Naive thymus-derived CD8-positive, alpha-beta T cell (primary cell): ENCODE measurements at regions not wholly inside any gene's neighbourhood (a gene's known extent, or its start where the extent isn't known, plus 50 kb on each side); places are given as distances from the start of the nearest gene placed in this dataset.
"Not testable (repeated sequence)": the region's sequence is repeated elsewhere in the genome, so short reads cannot be mapped to it uniquely, and the experiment has no call there.

Experiments
- ATAC-seq, 2 donors: fragments of 150-1000 bp; cut with Tn5 transposase in 1 of 2; sonication (Bioruptor Pico), chemical (Tn5 transposase) in 1 of 2; 1 replicate in 1 of 2; 2 replicates in 1 of 2; pipeline ENCODE4 v1.10.0; 2021; ENCODE audit warnings: mild to moderate bottlenecking in 2 of 2, moderate library complexity in 2 of 2
- POLR2A ChIA-PET: fragments of 350-600 bp; sonication (Branson Sonifier 250); formaldehyde crosslinking; loops from one replicate; lab custom pipeline; 2021; ENCODE audit warnings: antibody characterized with exemption; lab: Charles Lee
- DNase-seq, 10 donors: peaks; one replicate each; pipeline versions ENCODE4 v3.0.0 to v3.0.0-alpha.2; 2020 to 2022
- H3K27ac Mint-ChIP-seq, 10 donors: one replicate each; pipeline ENCODE4 v1.8.0; 2020 to 2022; ENCODE audit warnings: mild to moderate bottlenecking in 10 of 10, mixed read lengths in 10 of 10, moderate library complexity in 4 of 10, inconsistent platforms in 1 of 10
- H3K27me3 Mint-ChIP-seq, 5 donors: one replicate each; pipeline ENCODE4 v1.8.0; 2021 to 2022; ENCODE audit warnings: mixed read lengths in 5 of 5
- H3K36me3 Mint-ChIP-seq, 3 donors: one replicate each; pipeline ENCODE4 v1.8.0; 2020 to 2022; ENCODE audit warnings: mixed read lengths in 3 of 3, mild to moderate bottlenecking in 2 of 3, inconsistent platforms in 1 of 3
- H3K4me1 Mint-ChIP-seq, 4 donors: one replicate each; pipeline ENCODE4 v1.8.0; 2021 to 2022; ENCODE audit warnings: mixed read lengths in 4 of 4
- H3K4me3 Mint-ChIP-seq, 10 donors: one replicate each; pipeline ENCODE4 v1.8.0; 2020 to 2022; ENCODE audit warnings: mild to moderate bottlenecking in 10 of 10, mixed read lengths in 10 of 10, moderate library complexity in 6 of 10, inconsistent platforms in 1 of 10
- H3K9me3 Mint-ChIP-seq, 9 donors: one replicate each; pipeline ENCODE4 v1.8.0; 2020 to 2022; ENCODE audit warnings: mixed read lengths in 9 of 9, mild to moderate bottlenecking in 3 of 9, inconsistent platforms in 1 of 9, moderate library complexity in 1 of 9

GRCh38 chrX:131845771-131846170 lies 177.3 kb upstream of the STK26 start:
- DNase-seq (no peak), ATAC-seq (no peak)
- no peaks in the 10 kb centered on the region for H3K9me3 Mint-ChIP-seq
- no peak overlapping the region for H3K4me3 Mint-ChIP-seq
- H3K36me3 Mint-ChIP-seq, result no peaks in the 10 kb centered on the region
- no peaks in the 10 kb centered on the region for H3K27me3 Mint-ChIP-seq
- POLR2A ChIA-PET, result no interaction called here
- no peak overlapping the region for H3K27ac Mint-ChIP-seq
- peaks cover 0 to 4% (median 1%) of the 10 kb centered on the region in 4 donors for H3K4me1 Mint-ChIP-seq

DNA sequence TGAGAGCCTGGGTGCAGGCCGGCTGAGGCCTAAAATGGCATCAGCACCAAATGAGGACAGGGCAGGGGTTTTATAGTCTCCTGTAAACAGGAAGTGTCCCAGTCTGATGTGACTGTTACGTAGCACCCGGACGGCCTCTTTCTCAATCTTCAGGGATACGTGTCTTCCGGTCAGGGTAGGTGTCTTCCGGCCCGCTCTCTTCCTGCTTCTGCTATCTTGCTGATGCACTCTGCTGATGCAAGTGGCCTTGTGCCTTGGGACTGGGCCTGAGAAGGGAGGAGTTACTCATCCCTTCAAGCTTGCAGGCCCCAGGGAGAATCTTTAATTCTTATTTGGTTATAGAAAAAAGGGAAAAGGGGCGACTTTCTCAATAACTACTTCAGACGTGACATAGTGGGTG lies 172.1 kb upstream of the STK26 start:
- H3K4me3 Mint-ChIP-seq, H3K9me3 Mint-ChIP-seq, POLR2A ChIA-PET, H3K4me1 Mint-ChIP-seq, DNase-seq, H3K27me3 Mint-ChIP-seq, H3K36me3 Mint-ChIP-seq, ATAC-seq: not testable (repeated sequence)
- H3K27ac Mint-ChIP-seq, result peak overlapping the region in 1 of 10 donors; percentile 67

DNA sequence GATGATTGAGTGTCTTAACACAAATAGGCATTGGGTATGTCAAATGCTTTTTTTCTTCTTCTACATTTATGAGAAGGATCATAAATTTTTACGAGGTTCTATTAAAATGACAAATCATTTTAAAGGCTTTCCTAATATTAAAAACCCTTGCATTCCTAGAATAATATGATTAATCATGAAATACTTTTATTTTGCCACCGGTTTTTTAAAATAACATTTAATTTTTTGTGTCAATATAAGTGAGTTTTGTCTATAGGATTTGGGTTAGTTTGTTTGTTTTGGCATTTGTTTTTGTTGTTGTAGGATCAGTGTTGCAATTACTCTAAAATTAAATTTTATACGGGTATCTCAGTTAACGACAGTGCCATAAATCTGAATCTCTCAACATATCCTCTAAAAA lies 169.7 kb upstream of the STK26 start:
- POLR2A ChIA-PET, result no interaction called here
- Mint-ChIP-seq H3K27ac (no peak overlapping the region), H3K9me3 (no peaks in the 10 kb centered on the region)

DNA sequence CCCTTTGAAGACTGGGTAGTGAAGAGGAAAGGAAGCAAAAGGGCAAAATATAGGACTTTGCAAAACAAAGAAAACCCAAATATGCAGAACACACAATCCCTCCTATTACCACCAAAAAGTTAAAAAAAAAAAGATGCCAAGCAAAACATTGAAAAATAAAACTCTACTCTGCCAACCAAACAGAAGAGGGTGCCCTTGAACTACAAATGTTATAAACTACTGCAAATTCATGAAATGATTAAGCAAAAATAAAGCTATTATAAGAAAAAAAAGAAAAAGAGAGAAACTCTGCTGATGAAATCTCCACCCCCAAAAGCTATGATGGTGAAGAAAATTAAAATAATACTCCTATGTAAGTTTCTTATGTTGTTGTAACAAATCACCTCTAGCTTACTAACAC lies 168.5 kb upstream of the STK26 start:
- DNase-seq, result peak in 3 of 10 donors; percentile 29 to 47 (median 41)
- no peak overlapping the region for H3K4me3 Mint-ChIP-seq
- ATAC-seq, result no peak
- H3K4me1 Mint-ChIP-seq, result peaks cover 0 to 2% (median 0%) of the 10 kb centered on the region in 4 donors
- H3K27me3 Mint-ChIP-seq, result no peaks in the 10 kb centered on the region
- H3K9me3 Mint-ChIP-seq, result no peaks in the 10 kb centered on the region
- H3K36me3 Mint-ChIP-seq, result no peaks in the 10 kb centered on the region
- H3K27ac Mint-ChIP-seq, result no peak overlapping the region
- POLR2A ChIA-PET, result interaction anchor here (0.7 to 1.3 kb wide), 3 partner anchors 131 to 608 kb away, joined by 3 to 4 read pairs (median 3); partner anchors contain the start of gene STK26

More for the DNA sequence above, 169.7 kb upstream of the STK26 start:
- H3K4me3 Mint-ChIP-seq, result no peak overlapping the region
- DNase-seq, result no peak
- H3K27me3 Mint-ChIP-seq, result no peaks in the 10 kb centered on the region
- H3K36me3 Mint-ChIP-seq, result no peaks in the 10 kb centered on the region
- H3K4me1 Mint-ChIP-seq, result peaks cover 0 to 2% (median 0%) of the 10 kb centered on the region in 4 donors
- ATAC-seq, result no peak

GRCh38 chrX:131861088-131861787 lies 161.9 kb upstream of the STK26 start:
- DNase-seq (no peak), ATAC-seq (no peak)
- Mint-ChIP-seq H3K9me3 (no peaks in the 10 kb centered on the region), H3K27me3 (no peaks in the 10 kb centered on the region), H3K27ac (no peak overlapping the region), H3K36me3 (no peaks in the 10 kb centered on the region), H3K4me3 (no peak overlapping the region), H3K4me1 (no peaks in the 10 kb centered on the region)
- POLR2A ChIA-PET, result interaction anchor here (0.6 kb wide), 1 partner anchor 117 kb away, joined by 3 read pairs; no protein-coding TSS in a partner anchor

GRCh38 chrX:131862321-131862720 lies 160.8 kb upstream of the STK26 start:
- Mint-ChIP-seq H3K9me3 (no peaks in the 10 kb centered on the region), H3K36me3 (no peaks in the 10 kb centered on the region), H3K27me3 (no peaks in the 10 kb centered on the region), H3K4me3 (no peak overlapping the region), H3K4me1 (no peaks in the 10 kb centered on the region), H3K27ac (no peak overlapping the region)
- POLR2A ChIA-PET, result no interaction called here
- ATAC-seq (no peak), DNase-seq (no peak)

GRCh38 chrX:131869182-131869581 lies 153.9 kb upstream of the STK26 start:
- ATAC-seq (no peak), DNase-seq (no peak)
- no peaks in the 10 kb centered on the region for H3K4me1 Mint-ChIP-seq
- H3K36me3 Mint-ChIP-seq, result no peaks in the 10 kb centered on the region
- no peak overlapping the region for H3K4me3 Mint-ChIP-seq
- POLR2A ChIA-PET, result interaction anchor here (0.6 kb wide), 1 partner anchor 49 kb away, joined by 3 read pairs; no protein-coding TSS in a partner anchor
- peaks cover 0 to 1% (median 0%) of the 10 kb centered on the region in 9 donors for H3K9me3 Mint-ChIP-seq
- no peaks in the 10 kb centered on the region for H3K27me3 Mint-ChIP-seq
- H3K27ac Mint-ChIP-seq, result no peak overlapping the region

- H3K27me3 Mint-ChIP-seq, result no peaks in the 10 kb centered on the region
- ATAC-seq, result no peak
- no peak overlapping the region for H3K4me3 Mint-ChIP-seq
- POLR2A ChIA-PET, result no interaction called here
- H3K4me1 Mint-ChIP-seq, result no peaks in the 10 kb centered on the region
- no peak for DNase-seq
- H3K27ac Mint-ChIP-seq, result no peak overlapping the region
- no peaks in the 10 kb centered on the region for H3K36me3 Mint-ChIP-seq
- H3K9me3 Mint-ChIP-seq, result no peaks in the 10 kb centered on the region
These were observed 148.8 kb upstream of the STK26 start for GRCh38 chrX:131874300-131874699.

DNA sequence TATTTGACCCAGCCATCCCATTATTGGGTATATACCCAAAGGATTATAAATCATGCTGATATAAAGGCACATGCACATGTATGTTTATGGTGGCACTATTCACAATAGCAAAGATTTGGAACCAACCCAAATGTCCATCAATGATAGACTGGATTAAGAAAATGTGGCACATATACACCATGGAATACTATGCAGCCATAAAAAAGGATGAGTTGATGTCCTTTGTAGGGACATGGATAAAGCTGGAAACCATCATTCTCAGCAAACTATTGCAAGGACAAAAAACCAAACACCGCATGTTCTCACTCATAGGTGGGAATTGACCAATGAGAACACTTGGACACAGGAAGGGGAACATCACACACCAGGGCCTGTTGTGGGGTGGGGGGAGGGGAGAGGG lies 147.3 kb upstream of the STK26 start:
- ATAC-seq, DNase-seq, H3K9me3 Mint-ChIP-seq, H3K27me3 Mint-ChIP-seq, H3K36me3 Mint-ChIP-seq, H3K4me3 Mint-ChIP-seq, POLR2A ChIA-PET, H3K4me1 Mint-ChIP-seq, H3K27ac Mint-ChIP-seq: not testable (repeated sequence)

GRCh38 chrX:131881194-131881593 lies 141.9 kb upstream of the STK26 start:
- no peaks in the 10 kb centered on the region for H3K27me3 Mint-ChIP-seq
- POLR2A ChIA-PET, result no interaction called here
- DNase-seq, result no peak

DNA sequence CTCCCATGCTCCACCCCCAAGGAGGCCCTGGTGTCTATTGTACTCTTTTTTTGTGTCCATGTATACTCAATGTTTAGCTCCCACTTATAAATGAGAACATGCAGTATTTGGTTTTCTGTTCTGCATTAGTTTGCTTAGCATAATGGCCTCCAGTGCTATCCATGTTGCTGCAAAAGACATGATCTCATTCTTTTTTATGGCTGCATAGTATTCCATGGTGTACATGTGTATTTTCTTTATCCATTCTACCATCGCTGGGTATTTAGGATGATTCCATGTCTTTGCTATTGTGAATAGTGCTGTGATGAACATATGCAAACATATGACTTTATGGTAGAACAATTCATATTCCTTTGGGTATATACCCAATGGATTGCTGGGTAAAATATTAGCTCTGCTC lies 138.1 kb upstream of the STK26 start:
- H3K4me3 Mint-ChIP-seq, H3K9me3 Mint-ChIP-seq: not testable (repeated sequence)

More at GRCh38 chrX:131881194-131881593, 141.9 kb upstream of the STK26 start:
- ATAC-seq, result no peak
- Mint-ChIP-seq H3K4me1 (no peaks in the 10 kb centered on the region), H3K4me3 (no peak overlapping the region), H3K27ac (peak overlapping the region in 2 of 10 donors; percentile 3 to 53), H3K9me3 (no peaks in the 10 kb centered on the region), H3K36me3 (no peaks in the 10 kb centered on the region)

DNA sequence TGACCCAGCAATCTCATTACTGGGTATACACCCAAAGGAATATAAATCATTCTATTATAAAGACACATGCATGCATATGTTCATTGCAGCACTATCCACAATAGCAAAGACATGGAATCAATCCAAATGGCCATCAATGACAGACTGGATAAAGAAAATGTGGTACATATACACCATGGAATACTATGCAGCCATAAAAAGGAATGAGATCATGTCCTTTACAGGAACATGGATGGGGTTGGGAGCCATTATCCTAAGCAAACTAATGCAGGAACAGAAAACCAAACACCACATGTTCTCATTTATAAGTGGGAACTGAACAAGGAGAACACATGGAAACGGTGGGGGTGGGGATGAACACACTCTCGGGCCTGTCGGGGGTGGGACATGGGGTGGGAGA lies 129.2 kb upstream of the STK26 start:
- H3K36me3 Mint-ChIP-seq, H3K9me3 Mint-ChIP-seq, H3K27me3 Mint-ChIP-seq, H3K4me3 Mint-ChIP-seq, H3K4me1 Mint-ChIP-seq, POLR2A ChIA-PET, DNase-seq, H3K27ac Mint-ChIP-seq, ATAC-seq: not testable (repeated sequence)

More for the DNA sequence above, 138.1 kb upstream of the STK26 start:
- POLR2A ChIA-PET, H3K36me3 Mint-ChIP-seq, ATAC-seq, H3K27ac Mint-ChIP-seq, DNase-seq, H3K27me3 Mint-ChIP-seq, H3K4me1 Mint-ChIP-seq: not testable (repeated sequence)

- Mint-ChIP-seq H3K27ac (no peak overlapping the region), H3K4me3 (no peak overlapping the region), H3K27me3 (no peaks in the 10 kb centered on the region), H3K9me3 (no peaks in the 10 kb centered on the region), H3K36me3 (no peaks in the 10 kb centered on the region), H3K4me1 (peaks cover 0 to 2% (median 0%) of the 10 kb centered on the region in 4 donors)
- ATAC-seq (no peak), DNase-seq (no peak)
- POLR2A ChIA-PET, result no interaction called here
These were observed 128.1 kb upstream of the STK26 start for GRCh38 chrX:131894995-131895394.

GRCh38 chrX:131895807-131896206 lies 127.3 kb upstream of the STK26 start:
- Mint-ChIP-seq H3K4me1 (peaks cover 0 to 2% (median 0%) of the 10 kb centered on the region in 4 donors), H3K27ac (no peak overlapping the region), H3K4me3 (no peak overlapping the region), H3K36me3 (no peaks in the 10 kb centered on the region), H3K27me3 (no peaks in the 10 kb centered on the region), H3K9me3 (no peaks in the 10 kb centered on the region)
- ATAC-seq (no peak), DNase-seq (no peak)
- POLR2A ChIA-PET, result no interaction called here
